ENCODE measurements at regions not wholly inside any gene's neighbourhood (a gene's known extent, or its start where the extent isn't known, plus 50 kb on each side); places are given as distances from the start of the nearest gene placed in this dataset.

DNA sequence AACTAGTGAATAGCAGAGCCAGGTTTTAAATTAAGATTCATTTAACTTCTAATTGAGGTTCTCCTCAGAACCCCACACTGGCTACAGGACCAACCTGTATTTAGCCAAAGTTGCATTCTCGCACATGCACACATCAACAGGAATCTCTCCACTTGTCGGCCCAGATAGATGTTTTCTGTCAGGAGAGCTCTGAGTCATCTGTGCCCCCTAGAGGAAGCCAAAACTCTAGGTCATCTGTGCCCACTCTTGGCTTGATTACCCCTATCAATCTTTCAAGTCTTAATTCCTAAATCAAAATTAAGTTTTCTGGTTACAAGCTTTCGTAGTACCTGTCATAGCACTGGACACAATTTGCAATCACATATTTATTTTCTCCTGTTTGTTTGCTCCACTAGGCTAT lies 104.9 kb upstream of the EOMES start:
- H3K9me3 Mint-ChIP-seq = peaks cover 1% of the 10 kb centered on the region
- no peaks in the 10 kb centered on the region for H3K27me3 Mint-ChIP-seq
- DNase-seq = no peak
- no peaks in the 10 kb centered on the region for H3K36me3 Mint-ChIP-seq (ENCODE audit: low read depth)
- intact Hi-C loops (cut with micrococcal nuclease) = no loop called here
- ATAC-seq = no peak
- CTCF ChIA-PET = interaction anchor here (0.9 to 1.5 kb wide), 2 partner anchors 25 to 70 kb away, joined by 3 to 7 read pairs; no protein-coding TSS in a partner anchor
- POLR2A ChIA-PET = no interaction called here
- H3K4me1 Mint-ChIP-seq (ENCODE audit: low read depth) = peaks cover 15% of the 10 kb centered on the region
- H3K4me3 Mint-ChIP-seq = no peak overlapping the region
- TF ChIP-seq, protein P1, sequence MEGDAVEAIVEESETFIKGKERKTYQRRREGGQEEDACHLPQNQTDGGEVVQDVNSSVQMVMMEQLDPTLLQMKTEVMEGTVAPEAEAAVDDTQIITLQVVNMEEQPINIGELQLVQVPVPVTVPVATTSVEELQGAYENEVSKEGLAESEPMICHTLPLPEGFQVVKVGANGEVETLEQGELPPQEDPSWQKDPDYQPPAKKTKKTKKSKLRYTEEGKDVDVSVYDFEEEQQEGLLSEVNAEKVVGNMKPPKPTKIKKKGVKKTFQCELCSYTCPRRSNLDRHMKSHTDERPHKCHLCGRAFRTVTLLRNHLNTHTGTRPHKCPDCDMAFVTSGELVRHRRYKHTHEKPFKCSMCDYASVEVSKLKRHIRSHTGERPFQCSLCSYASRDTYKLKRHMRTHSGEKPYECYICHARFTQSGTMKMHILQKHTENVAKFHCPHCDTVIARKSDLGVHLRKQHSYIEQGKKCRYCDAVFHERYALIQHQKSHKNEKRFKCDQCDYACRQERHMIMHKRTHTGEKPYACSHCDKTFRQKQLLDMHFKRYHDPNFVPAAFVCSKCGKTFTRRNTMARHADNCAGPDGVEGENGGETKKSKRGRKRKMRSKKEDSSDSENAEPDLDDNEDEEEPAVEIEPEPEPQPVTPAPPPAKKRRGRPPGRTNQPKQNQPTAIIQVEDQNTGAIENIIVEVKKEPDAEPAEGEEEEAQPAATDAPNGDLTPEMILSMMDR (IDR thresholded peaks at IDR 0.05) = no peak
- no peak overlapping the region for H3K27ac Mint-ChIP-seq

DNA sequence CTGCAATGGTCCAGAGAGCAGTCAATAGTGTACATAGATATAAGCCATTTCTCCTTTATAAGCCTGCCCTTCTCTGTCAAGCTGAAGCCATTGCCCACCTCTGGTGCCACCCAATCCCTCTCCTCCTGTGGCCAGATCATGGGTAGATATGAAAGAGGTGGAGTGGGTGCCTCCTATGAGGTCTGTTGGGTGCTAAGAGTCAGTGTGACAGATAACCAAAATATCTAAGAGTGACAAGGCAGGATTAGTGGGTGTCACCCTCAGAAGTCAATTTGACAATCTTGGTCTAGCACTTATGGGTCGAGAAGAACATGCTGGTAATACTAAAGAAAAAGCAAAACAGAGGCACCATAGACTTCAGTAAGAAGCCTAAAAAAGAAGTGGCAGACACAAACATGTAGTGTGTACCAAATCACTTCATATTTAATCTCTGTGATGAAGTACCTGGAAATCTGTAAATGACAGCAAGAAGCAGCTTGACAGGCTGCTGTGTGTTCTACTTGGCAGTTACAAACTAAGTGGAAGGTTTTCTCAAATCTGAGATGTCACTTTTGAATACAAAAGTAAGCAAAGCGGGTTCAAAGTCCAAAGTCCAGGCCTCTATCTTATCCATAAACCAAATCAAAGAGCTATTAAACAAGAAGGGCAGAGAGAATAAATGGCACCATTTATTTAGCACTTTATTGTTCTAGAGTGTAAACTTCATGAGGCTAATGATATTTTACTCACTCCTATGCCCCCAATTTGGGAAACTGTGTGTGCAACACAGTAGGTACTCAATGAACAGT lies 118.9 kb upstream of the EOMES start:
- Mint-ChIP-seq H3K27ac (no peak overlapping the region), H3K36me3 (ENCODE audit: low read depth) (no peaks in the 10 kb centered on the region), H3K9me3 (peaks cover 2% of the 10 kb centered on the region), H3K4me1 (ENCODE audit: low read depth) (peaks cover 21% of the 10 kb centered on the region), H3K4me3 (no peak overlapping the region), H3K27me3 (no peaks in the 10 kb centered on the region)
- DNase-seq = no peak
- intact Hi-C loops (cut with micrococcal nuclease) = no loop called here
- ATAC-seq = no peak
- POLR2A ChIA-PET = no interaction called here
- TF ChIP-seq, protein P1 (IDR thresholded peaks at IDR 0.05) = no peak
- CTCF ChIA-PET = no interaction called here

DNA sequence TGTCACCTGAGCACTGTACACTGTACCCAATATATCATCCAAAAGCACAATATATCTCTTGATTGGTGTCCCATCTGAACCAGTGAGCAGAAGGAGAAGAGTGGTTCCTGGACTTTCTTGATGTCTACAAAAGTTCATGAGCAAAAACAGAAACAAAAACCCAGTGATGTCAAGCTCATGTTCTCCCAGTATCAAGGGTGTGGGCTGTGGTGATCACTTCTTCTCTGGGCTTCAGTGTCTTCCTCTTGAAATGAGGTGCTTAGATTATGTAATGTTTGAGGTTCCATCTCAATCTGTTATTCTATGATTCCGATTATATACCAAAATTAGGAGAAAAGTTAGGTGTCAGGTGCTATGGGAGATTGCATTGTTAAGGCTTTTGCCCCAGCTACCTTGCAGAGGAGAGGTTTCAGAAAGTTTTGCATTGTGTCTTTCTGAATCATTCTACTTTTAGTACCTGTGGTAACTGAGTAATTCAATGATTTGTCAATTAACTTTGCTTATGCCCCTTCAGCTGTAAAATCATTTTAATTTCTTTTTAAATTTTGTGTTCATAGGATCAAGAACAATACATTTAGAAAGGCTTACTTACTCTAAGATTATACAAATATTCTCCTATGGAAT lies 122.0 kb upstream of the EOMES start:
- Mint-ChIP-seq H3K27ac (no peak overlapping the region), H3K4me1 (ENCODE audit: low read depth) (peaks cover 29% of the 10 kb centered on the region), H3K4me3 (no peak overlapping the region), H3K9me3 (no peaks in the 10 kb centered on the region), H3K27me3 (no peaks in the 10 kb centered on the region), H3K36me3 (ENCODE audit: low read depth) (no peaks in the 10 kb centered on the region)
- TF ChIP-seq, protein P1 (IDR thresholded peaks at IDR 0.05) = no peak
- ChIA-PET POLR2A (no interaction called here), CTCF (interaction anchor here (1.0 to 1.6 kb wide), 3 partner anchors 15 to 491 kb away, joined by 3 read pairs; no protein-coding TSS in a partner anchor)
- intact Hi-C loops (cut with micrococcal nuclease) = no loop called here
- peak; percentile 62 for ATAC-seq
- DNase-seq = no peak

- peaks cover 26% of the 10 kb centered on the region for H3K4me1 Mint-ChIP-seq (ENCODE audit: low read depth)
- H3K27me3 Mint-ChIP-seq = no peaks in the 10 kb centered on the region
- ATAC-seq (no peak), DNase-seq (no peak)
- intact Hi-C loops (cut with micrococcal nuclease) = no loop called here
- peaks cover 5% of the 10 kb centered on the region for H3K9me3 Mint-ChIP-seq
- ChIA-PET POLR2A (interaction anchor here (1.0 kb wide), 1 partner anchor 20 kb away, joined by 3 read pairs; no protein-coding TSS in a partner anchor), CTCF (interaction anchor here (0.5 kb wide), 1 partner anchor 31 kb away, joined by 3 read pairs; no protein-coding TSS in a partner anchor)
- H3K27ac Mint-ChIP-seq = no peak overlapping the region
- TF ChIP-seq, protein P1 (IDR thresholded peaks at IDR 0.05) = no peak
- no peaks in the 10 kb centered on the region for H3K36me3 Mint-ChIP-seq (ENCODE audit: low read depth)
- H3K4me3 Mint-ChIP-seq = no peak overlapping the region
These were observed 125.6 kb upstream of the EOMES start for GRCh38 chr3:27847697-27848096.

DNA sequence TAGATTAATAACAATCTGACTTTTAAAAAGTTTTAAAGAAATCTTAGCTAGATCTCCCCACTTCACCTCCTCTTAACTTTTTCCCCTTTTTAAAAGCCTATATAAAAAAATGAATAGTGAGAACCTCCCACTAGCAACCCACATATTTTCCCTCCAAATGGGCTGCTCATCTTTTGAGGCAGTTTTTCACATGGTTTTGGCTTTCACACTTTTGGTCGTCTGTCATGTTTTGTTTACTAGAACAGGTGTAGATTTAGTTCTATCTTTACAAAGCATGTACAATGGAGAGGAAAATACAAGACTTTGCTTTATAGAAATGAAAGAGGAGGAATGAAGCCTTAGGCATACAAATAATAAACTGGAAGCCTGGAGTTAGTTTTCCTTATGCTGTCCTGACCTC lies 126.7 kb upstream of the EOMES start:
- intact Hi-C loops (cut with micrococcal nuclease) = no loop called here
- POLR2A ChIA-PET = no interaction called here

More for the DNA sequence above, 126.7 kb upstream of the EOMES start:
- no peak overlapping the region for H3K27ac Mint-ChIP-seq
- H3K9me3 Mint-ChIP-seq = peaks cover 11% of the 10 kb centered on the region
- peaks cover 16% of the 10 kb centered on the region for H3K4me1 Mint-ChIP-seq (ENCODE audit: low read depth)
- no peaks in the 10 kb centered on the region for H3K27me3 Mint-ChIP-seq
- CTCF ChIA-PET = no interaction called here
- no peak overlapping the region for H3K4me3 Mint-ChIP-seq
- no peak for ATAC-seq
- DNase-seq = no peak
- H3K36me3 Mint-ChIP-seq (ENCODE audit: low read depth) = peaks cover 5% of the 10 kb centered on the region
- TF ChIP-seq, protein P1 (IDR thresholded peaks at IDR 0.05) = no peak
